HuH-7.5 (cell line): ENCODE measurements at regions not wholly inside any gene's neighbourhood (a gene's known extent, or its start where the extent isn't known, plus 50 kb on each side); places are given as distances from the start of the nearest gene placed in this dataset.

Experiments used
- DNase-seq: peaks from one replicate; pipeline ENCODE4 v3.0.0; 2011; ENCODE audit warnings: low spot score

- no peak for DNase-seq
Observed at GRCh38 chr6:44062771-44063560, 64.3 kb downstream of the MRPL14 start.

- no peak for DNase-seq
Observed at GRCh38 chr6:44062105-44062770, 65.0 kb downstream of the MRPL14 start.

GRCh38 chr6:44061375-44062104 lies 65.7 kb downstream of the MRPL14 start:
- no peak for DNase-seq

- DNase-seq: no peak
Observed at GRCh38 chr6:44060612-44061374, 66.5 kb downstream of the MRPL14 start.

GRCh38 chr6:44059359-44060346 lies 67.6 kb downstream of the MRPL14 start:
- DNase-seq: no peak

- no peak for DNase-seq
Observed at GRCh38 chr6:44058617-44059358, 68.5 kb downstream of the MRPL14 start.

- DNase-seq: no peak
Observed at GRCh38 chr6:44057931-44058616, 69.2 kb downstream of the MRPL14 start.

GRCh38 chr6:44057238-44057930 lies 69.9 kb downstream of the MRPL14 start:
- no peak for DNase-seq

GRCh38 chr6:44056392-44057237 lies 70.6 kb downstream of the MRPL14 start:
- no peak for DNase-seq

- no peak for DNase-seq
Observed at GRCh38 chr6:44054721-44055559, 72.3 kb downstream of the MRPL14 start.

- no peak for DNase-seq
Observed at GRCh38 chr6:44053760-44054556, 73.3 kb downstream of the MRPL14 start.

GRCh38 chr6:44053106-44053756 lies 74.0 kb downstream of the MRPL14 start:
- DNase-seq: no peak

- no peak for DNase-seq
Observed at GRCh38 chr6:44052419-44053023, 74.7 kb downstream of the MRPL14 start.

- DNase-seq: no peak
Observed at GRCh38 chr6:44051515-44051914, 75.7 kb downstream of the MRPL14 start.

- DNase-seq: no peak
Observed at GRCh38 chr6:44050872-44051505, 76.3 kb downstream of the MRPL14 start.
